Lower leg skin (tissue), 3 donors: ENCODE measurements at regions not wholly inside any gene's neighbourhood (a gene's known extent, or its start where the extent isn't known, plus 50 kb on each side); places are given as distances from the start of the nearest gene placed in this dataset.

ENCODE experiments used
- CTCF ChIP-seq, 3 donors: fragments of 450-650 bp; IDR thresholded peaks; one replicate each; pipeline ENCODE4 v1.5.1; 2016; ENCODE audit warnings: antibody characterized with exemption in 3 of 3, mild to moderate bottlenecking in 3 of 3, moderate library complexity in 2 of 3
- POLR2A ChIP-seq, 2 donors: fragments of 450-650 bp; IDR thresholded peaks; one replicate each; pipeline ENCODE4 v1.6.1; 2016 to 2017; ENCODE audit warnings: antibody characterized with exemption in 2 of 2, mild to moderate bottlenecking in 1 of 2, moderate library complexity in 1 of 2

- TF ChIP-seq CTCF (IDR thresholded peaks at IDR 0.05) (no peak), POLR2A (IDR thresholded peaks at IDR 0.05) (no peak)
Measured at GRCh38 chr2:217206907-217207698, 347.2 kb upstream of the TNP1 start.
